ENCODE measurements at regions not wholly inside any gene's neighbourhood (a gene's known extent, or its start where the extent isn't known, plus 50 kb on each side); places are given as distances from the start of the nearest gene placed in this dataset.

DNA sequence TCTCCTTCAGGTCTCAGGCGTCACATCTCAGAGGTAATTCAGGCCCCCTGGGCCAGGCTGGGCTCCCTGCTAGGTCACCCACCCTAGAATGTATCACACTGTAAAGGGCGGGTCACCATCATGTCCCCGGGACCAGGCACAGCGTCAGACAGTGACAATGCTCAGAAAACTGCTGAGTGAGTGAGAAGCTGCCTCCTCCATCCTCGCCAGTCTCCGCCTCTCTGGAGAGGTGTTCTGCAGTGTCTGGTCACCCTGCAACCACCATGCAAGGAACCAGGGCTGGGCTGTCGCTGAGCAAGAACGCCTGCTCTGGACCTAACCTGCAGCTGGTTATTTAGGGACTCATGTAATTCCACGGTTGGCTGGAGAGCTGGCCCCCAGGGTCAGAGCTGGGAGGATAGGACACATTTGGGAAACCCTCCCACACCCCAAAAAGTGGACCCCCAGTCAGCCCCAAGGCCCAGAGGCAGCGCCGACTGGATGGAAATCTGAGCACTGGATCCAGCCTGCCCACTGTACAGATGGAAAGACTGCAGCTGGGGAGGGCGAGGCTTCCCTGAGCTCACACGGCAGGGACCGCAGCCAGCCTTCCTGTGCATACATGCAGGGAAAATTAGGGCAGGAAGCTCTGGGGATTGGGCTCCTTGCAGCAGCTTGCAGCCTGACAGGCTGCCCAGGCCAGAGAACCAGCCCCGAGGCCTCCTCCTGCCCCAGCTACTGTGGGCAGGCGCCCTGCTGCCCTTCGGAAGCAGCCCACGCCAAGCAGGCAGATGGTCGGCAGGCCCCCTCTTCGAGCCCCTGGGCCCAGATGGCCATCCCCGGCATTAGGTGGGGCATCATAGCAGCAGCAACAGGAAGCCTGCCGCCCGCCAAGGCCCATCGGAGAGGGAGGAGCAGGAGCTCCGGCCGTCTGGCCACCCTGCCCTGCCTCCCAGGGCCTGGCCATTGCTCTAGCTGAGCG, 105.4 kb upstream of the ZMIZ1 start:
- no peaks in the 10 kb centered on the region for H3K27me3 ChIP-seq
- no peak overlapping the region for H3K4me3 ChIP-seq
- H3K36me3 ChIP-seq = no peaks in the 10 kb centered on the region
- no peaks in the 10 kb centered on the region for H3K9me3 ChIP-seq
- DNase-seq = peak; percentile 30

GRCh38 chr10:78964274-78964951, 104.4 kb upstream of the ZMIZ1 start:
- Histone ChIP-seq H3K9me3 (no peaks in the 10 kb centered on the region), H3K4me3 (no peak overlapping the region), H3K27me3 (no peaks in the 10 kb centered on the region), H3K36me3 (no peaks in the 10 kb centered on the region)
- no peak for DNase-seq

- Histone ChIP-seq H3K9me3 (no peaks in the 10 kb centered on the region), H3K4me3 (no peak overlapping the region), H3K27me3 (no peaks in the 10 kb centered on the region), H3K36me3 (no peaks in the 10 kb centered on the region)
- peak; percentile 98 for DNase-seq
Measured at GRCh38 chr10:78964952-78965633, 103.7 kb upstream of the ZMIZ1 start.

DNA sequence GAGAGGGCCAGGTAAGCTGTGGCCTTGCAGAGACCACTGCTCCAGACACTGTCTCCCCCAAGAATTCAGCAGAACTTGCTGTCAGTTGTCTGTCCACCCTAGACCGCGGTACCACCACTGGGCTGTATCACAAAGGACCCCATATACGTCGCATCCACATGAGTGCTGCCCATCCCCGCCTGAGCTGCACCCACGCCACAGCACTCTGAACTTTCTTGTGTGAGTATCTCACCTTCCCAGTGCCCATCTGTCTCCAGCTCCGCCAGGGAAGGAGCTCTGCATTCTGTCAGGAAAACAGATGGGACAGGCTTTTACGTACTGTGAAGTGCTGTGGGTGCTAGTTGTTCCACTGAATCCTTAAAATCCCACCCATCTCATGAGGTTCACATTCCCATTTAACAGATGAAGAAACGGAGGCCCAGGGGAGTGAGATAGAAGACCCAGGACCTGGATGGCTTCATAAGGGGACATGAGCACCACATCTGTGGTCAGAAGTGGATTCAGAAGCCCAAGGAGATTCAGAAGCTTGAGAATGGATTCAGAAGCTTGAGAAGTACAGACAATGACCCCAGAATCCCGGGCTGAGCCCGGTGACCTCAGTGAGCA, 102.5 kb upstream of the ZMIZ1 start:
- Histone ChIP-seq H3K4me3 (no peak overlapping the region), H3K36me3 (no peaks in the 10 kb centered on the region), H3K9me3 (no peaks in the 10 kb centered on the region), H3K27me3 (no peaks in the 10 kb centered on the region)
- DNase-seq = no peak

- Histone ChIP-seq H3K36me3 (no peaks in the 10 kb centered on the region), H3K27me3 (no peaks in the 10 kb centered on the region), H3K4me3 (no peak overlapping the region), H3K9me3 (no peaks in the 10 kb centered on the region)
- DNase-seq = no peak
Measured at GRCh38 chr10:78966844-78967488, 101.8 kb upstream of the ZMIZ1 start.

- H3K4me3 ChIP-seq = no peak overlapping the region
- H3K9me3 ChIP-seq = no peaks in the 10 kb centered on the region
- no peak for DNase-seq
- H3K27me3 ChIP-seq = no peaks in the 10 kb centered on the region
- H3K36me3 ChIP-seq = no peaks in the 10 kb centered on the region
Measured at GRCh38 chr10:78968300-78968942, 100.3 kb upstream of the ZMIZ1 start.

- no peak for DNase-seq
- Histone ChIP-seq H3K36me3 (no peaks in the 10 kb centered on the region), H3K9me3 (no peaks in the 10 kb centered on the region)
Measured at GRCh38 chr10:78968943-78969342, 99.8 kb upstream of the ZMIZ1 start.

GRCh38 chr10:78969719-78970118, 99.0 kb upstream of the ZMIZ1 start:
- no peak for DNase-seq
- H3K9me3 ChIP-seq = no peaks in the 10 kb centered on the region
- H3K4me3 ChIP-seq = no peak overlapping the region
- H3K36me3 ChIP-seq = no peaks in the 10 kb centered on the region
- H3K27me3 ChIP-seq = no peaks in the 10 kb centered on the region

More at GRCh38 chr10:78968943-78969342, 99.8 kb upstream of the ZMIZ1 start:
- H3K27me3 ChIP-seq = no peaks in the 10 kb centered on the region
- H3K4me3 ChIP-seq = no peak overlapping the region

- Histone ChIP-seq H3K9me3 (no peaks in the 10 kb centered on the region), H3K4me3 (no peak overlapping the region), H3K27me3 (no peaks in the 10 kb centered on the region), H3K36me3 (no peaks in the 10 kb centered on the region)
- DNase-seq = no peak
Measured at GRCh38 chr10:78970261-78970660, 98.5 kb upstream of the ZMIZ1 start.

DNA sequence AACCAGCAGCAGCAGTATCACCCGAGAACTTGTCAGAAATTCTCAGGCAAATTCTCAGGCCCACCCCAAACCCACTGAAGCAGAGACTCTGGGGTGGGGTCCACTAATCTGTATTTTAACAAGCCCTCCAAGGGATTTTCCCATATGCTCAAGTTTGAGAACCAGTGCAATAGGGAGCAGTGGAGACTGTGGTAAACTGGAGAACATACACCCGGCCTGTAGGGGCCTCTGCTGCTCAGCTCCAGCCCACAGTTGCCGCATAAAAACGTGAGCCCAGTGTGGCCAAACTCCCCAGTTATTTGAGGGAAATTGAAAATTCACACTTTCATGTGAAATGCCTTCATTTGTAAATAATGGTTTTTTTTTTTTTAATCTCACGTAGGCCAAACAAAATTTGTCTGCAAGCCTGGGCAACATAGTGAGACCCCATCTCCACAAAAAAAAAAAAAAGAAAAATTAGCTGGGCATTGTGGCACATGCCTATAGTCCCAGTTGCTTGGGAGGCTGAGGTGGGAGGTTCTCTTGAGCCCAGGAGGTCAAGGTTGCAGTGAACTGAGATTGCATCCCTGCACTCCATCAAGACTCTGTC, 97.6 kb upstream of the ZMIZ1 start:
- Histone ChIP-seq H3K4me3 (no peak overlapping the region), H3K36me3 (no peaks in the 10 kb centered on the region), H3K27me3 (no peaks in the 10 kb centered on the region), H3K9me3 (no peaks in the 10 kb centered on the region)
- DNase-seq = no peak

DNA sequence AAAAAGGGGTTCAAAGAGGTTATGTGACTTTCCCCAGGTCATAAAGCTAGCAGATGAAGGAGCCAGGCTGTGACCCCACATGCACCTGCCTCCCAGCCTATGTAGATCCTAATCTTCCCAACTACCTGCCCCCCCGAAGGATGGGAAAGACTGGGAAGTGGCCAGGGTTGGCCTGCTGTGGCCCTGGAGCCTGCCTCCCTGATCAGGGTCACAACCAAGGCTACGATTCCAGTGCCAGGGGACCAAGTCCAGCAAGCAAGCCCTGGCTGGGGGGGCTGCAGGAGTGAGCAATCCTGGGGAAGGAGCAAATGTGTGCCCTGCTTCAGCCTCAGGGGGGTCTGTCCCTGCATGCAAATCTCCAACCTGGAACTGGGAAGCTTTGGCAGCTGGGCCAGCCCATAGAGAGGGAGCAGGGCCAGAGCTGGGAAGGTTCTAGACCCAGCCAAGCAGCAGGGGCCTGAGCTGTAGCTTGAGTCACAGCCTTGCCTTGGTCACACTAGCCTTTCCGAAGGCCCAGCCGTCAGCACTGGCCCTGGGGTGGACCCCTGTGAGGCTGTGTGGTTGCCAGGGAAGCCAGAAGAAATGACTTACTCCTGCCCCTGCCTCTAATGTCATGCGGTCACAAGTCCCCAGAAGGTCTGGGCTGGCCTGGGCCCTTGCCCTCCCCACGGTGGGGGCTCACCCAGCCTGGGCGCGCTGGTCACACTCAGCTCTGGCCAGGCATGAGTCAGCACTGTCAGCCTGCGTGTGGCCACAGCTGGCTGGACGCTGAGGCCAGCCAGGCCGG, 96.4 kb upstream of the ZMIZ1 start:
- H3K9me3 ChIP-seq = no peaks in the 10 kb centered on the region
- no peaks in the 10 kb centered on the region for H3K36me3 ChIP-seq
- no peaks in the 10 kb centered on the region for H3K27me3 ChIP-seq
- peak; percentile 96 for DNase-seq
- H3K4me3 ChIP-seq = no peak overlapping the region; the same call in 1 of the 2 replicates

DNA sequence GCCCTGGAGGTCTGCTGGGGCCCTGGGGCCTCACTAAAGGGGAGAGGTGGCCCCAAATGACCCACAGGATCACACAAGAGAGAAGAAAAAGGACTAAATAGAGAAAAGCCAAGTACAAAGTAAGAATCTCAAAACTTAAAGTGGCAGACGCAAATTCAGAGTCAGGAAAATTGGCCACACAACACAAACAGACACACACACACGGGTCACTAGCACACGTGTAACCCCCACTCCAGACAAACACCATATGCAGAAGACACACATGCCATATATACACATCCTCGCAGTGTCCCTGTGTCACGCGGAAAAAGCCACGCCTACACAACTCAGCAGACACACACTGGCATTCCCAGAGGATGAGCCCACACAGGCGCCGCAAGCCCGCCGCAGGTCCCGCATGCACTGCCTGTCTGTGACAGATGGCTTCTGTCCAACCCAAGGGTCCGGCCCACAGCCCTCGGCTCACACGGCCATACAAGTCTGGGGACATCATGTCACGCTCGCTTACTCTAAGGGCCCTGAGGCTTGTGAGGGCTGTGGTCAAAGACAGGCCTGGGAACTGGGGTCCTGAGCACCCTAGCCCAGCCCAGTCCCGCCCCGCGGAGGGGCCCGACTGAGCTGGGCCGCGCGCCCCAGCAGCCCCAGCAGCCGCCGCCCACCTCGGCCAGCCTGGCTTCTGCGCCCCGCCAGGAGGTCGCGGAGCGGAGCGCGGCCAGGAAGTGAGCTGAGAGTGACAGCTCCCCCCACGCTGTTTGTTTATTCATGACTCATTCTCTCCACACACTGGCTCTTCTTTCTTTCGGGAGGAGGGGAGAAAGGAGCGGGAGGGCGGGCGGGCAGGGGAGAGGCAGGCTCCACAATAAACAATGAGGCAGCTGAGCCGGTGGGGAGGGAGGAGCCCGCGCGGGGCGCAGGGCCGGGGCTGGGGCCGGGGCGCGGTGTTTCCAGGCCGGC, 95.5 kb upstream of the ZMIZ1 start:
- Histone ChIP-seq H3K27me3 (no peaks in the 10 kb centered on the region), H3K4me3 (peak overlapping the region; percentile 35), H3K36me3 (no peaks in the 10 kb centered on the region), H3K9me3 (no peaks in the 10 kb centered on the region)
- peak; percentile 93 for DNase-seq

GRCh38 chr10:78973901-78974616, 94.7 kb upstream of the ZMIZ1 start:
- no peaks in the 10 kb centered on the region for H3K9me3 ChIP-seq
- peak overlapping the region; percentile 22 for H3K4me3 ChIP-seq
- no peaks in the 10 kb centered on the region for H3K27me3 ChIP-seq
- no peaks in the 10 kb centered on the region for H3K36me3 ChIP-seq
- peak; percentile 77 for DNase-seq
